HG03039 (cell line): ENCODE measurements at regions not wholly inside any gene's neighbourhood (a gene's known extent, or its start where the extent isn't known, plus 50 kb on each side); places are given as distances from the start of the nearest gene placed in this dataset.
"Not testable (repeated sequence)": the region's sequence is repeated elsewhere in the genome, so short reads cannot be mapped to it uniquely, and the experiment has no call there.

ENCODE experiments used
- ATAC-seq: cut with Tn5 transposase; IDR thresholded peaks from one replicate; pipeline ENCODE4 v1.9.1; 2021; ENCODE audit warnings: mild to moderate bottlenecking, moderate library complexity; ENCODE audit not compliant: unreplicated experiment

DNA sequence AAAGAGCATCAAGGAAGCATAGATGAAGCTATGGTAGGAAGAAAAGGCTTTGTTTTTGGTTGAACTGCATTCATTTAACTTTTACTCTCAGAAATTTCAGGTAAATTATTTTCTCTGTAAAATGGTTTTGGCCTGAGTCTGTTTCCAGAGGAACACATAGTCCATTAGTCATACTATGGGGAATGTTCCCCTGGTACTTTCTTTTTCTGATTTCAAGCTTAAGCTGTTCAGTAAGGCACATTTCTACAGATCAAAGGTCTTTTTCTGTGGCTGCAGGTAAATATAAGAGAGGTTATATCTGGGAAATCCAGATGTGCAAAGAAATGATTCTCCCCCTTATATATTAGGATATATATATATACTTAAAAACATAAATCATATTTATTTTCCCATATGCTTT is 1744.4 kb upstream of the ADGRL3 start:
- ATAC-seq = no peak

DNA sequence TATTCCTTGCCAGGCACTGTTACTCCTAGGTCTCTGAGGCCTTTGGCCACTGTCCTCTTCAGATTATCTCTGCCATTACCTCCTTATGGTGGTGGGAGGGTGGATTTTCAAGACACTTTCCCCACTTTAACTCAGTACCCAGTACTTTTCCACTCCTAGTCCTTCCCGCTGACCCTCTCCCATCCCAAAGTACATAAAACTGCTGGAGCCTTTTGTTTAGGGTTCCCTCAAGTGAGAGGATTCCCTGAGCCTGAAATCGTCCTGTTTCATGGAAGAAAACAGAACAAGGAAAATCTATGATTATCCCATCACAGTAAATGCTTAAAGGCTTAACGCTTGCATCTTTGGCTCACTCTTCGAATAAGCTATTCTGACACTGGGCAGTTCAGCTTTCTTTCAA is 1742.5 kb upstream of the ADGRL3 start:
- ATAC-seq = no peak

DNA sequence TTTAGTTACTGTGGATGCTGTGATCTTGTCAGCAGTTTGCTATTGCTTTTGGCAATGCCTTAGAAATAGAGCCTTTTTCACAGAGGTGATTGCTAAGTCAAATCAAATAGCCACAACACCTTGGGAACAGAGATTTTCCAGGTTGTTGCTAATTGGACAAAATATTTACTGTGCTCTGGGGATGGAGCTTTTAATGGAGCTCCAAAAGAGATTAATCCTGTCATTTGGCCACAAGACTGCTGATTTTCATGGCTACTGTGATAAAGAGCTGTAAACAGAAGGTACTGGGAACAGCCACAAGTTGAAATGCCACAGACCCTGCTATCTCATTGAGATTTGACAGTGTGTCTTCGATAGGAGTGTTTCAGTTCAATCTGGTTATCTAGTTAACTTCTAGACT is 1715.2 kb upstream of the ADGRL3 start:
- no peak for ATAC-seq

GRCh38 chr4:59500103-59500502 is 1700.0 kb upstream of the ADGRL3 start:
- ATAC-seq = no peak

GRCh38 chr4:59503731-59504130 is 1696.4 kb upstream of the ADGRL3 start:
- no peak for ATAC-seq

- not testable (repeated sequence) for ATAC-seq
Measured at GRCh38 chr4:59511809-59512208, 1688.3 kb upstream of the ADGRL3 start.

DNA sequence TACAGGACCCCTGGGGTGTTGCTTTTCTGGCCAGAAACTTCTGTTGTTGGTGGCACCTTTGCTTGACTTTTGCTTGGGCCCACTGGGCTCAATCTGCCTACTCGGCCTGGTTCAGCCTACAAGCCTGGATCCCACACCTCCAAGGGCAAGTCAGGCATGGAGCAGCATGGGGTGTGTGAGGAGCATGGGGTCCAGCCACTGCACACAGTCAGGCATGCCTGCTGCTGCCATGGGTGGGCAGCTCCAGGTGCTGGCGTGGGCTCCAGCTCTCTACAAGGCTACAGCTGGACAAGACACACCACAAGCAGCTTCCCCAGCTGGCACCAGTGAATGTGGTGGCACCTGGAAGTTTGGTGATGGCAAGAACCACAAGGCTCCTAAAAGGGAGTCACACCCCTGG is 1683.1 kb upstream of the ADGRL3 start:
- no peak for ATAC-seq

DNA sequence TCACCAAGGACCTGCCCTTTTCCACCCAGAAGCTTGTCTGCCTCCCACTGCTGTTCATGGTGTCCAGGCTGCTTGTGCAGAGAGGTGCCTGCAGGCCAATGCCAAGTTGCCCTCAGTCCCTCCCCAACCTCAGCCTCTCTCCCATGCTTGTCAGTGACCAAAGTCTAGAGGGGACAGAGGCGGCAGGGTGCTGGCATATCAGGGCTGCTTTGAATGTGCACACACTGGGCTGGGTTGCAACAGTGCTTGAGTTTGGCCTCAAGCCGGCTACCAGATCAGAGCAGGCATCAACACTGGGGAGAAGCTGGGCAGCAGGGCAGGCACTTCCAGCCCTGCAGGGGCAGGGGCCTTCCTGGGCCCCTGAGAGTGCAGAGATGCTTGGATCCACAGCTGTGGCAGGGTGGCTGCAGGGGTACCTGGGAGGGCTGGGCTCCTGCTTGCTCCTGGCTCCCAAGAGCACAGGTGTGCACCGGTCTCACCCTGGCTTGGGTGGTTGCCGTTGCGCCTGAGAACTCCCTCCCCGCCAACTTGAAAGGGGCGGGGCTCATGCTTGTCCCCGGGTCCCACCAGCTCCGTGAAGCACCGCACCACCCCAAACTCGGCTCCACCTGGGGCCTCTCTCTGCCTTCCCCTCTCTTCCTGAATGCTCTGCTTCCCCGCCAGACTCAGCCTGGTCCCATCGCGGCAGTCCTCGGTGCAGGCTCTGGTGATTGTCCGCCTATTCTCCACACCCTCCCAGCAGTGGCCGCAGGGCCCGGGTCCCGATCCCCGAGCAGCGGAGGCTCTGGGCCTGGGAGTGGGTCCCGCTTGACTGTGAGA is 1681.9 kb upstream of the ADGRL3 start:
- no peak for ATAC-seq

- no peak for ATAC-seq
Measured at GRCh38 chr4:59525885-59526284, 1674.2 kb upstream of the ADGRL3 start.

- no peak for ATAC-seq
Measured at GRCh38 chr4:59535541-59535940, 1664.6 kb upstream of the ADGRL3 start.

DNA sequence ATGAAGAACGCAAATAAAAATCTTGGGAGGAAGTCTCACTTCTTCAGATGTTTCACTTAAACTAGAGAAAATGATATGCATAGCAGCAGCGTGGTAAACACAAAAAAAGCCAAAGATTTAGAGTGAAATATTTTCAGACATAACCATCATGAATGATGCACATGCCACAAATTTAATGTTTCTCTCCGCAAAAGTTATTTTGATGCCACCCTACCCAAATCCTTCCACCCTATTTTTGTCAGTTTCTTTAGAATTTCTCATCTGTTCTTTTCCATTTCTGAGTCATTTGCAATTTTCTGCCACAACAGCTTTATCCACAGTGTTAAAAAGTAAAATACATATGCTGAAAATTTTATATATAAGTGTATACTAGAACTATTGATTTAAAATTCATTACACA is 1663.7 kb upstream of the ADGRL3 start:
- ATAC-seq = no peak

GRCh38 chr4:59537246-59537886 is 1662.8 kb upstream of the ADGRL3 start:
- ATAC-seq = no peak

- ATAC-seq = no peak
Measured at GRCh38 chr4:59539401-59539800, 1660.7 kb upstream of the ADGRL3 start.

- no peak for ATAC-seq
Measured at GRCh38 chr4:59540311-59540710, 1659.8 kb upstream of the ADGRL3 start.

- peak; percentile 96 for ATAC-seq
Measured at GRCh38 chr4:59553063-59553720, 1646.9 kb upstream of the ADGRL3 start.

DNA sequence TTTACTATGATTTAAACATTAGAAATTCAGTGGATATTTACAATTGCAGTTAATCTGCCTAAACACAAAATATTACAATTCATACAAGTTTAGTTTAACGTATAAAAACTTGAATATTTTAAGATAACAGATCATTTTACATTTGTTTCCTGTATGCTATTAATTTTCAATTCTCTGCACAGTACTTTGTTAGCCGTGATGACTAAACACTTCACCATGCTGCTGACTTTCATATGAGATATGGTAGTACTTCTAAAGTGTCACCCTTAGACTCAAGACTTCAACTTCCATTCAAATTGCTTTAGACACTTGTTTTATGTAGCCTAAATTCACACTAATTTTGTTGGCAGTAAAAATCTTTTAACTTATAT is 1646.4 kb upstream of the ADGRL3 start:
- no peak for ATAC-seq

- not testable (repeated sequence) for ATAC-seq
Measured at GRCh38 chr4:59556191-59556590, 1643.9 kb upstream of the ADGRL3 start.

- ATAC-seq = not testable (repeated sequence)
Measured at GRCh38 chr4:59560141-59560648, 1639.9 kb upstream of the ADGRL3 start.

- no peak for ATAC-seq
Measured at GRCh38 chr4:59565836-59566235, 1634.3 kb upstream of the ADGRL3 start.

DNA sequence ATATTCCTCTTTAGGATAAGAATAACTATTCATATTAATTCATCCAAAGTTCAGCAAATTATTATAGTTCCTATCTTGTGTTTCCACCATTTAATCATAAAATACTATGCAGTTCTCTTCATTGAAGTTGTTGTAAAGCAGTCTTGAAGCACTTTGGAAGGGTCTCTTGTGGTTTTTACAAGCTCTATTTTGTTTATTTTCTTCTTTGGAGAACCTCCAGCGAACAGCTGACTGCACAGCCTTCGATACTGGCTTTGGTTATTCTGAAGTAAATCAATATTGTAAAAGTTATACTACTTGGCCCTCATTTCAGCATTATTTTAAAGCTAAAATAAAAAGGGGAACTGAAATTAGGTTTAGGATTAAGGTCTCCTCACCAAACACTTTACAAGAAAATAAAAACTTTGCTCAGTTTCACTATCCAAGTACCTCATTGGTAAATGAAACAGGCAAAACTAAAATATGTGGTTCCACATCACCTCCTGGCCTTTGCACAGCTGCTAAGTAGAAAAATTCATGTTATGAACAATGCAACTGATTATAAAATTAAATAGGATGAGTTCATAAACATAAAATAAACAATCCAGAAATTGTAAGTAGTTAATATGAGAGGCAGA is 1629.2 kb upstream of the ADGRL3 start:
- peak; percentile 69 for ATAC-seq

DNA sequence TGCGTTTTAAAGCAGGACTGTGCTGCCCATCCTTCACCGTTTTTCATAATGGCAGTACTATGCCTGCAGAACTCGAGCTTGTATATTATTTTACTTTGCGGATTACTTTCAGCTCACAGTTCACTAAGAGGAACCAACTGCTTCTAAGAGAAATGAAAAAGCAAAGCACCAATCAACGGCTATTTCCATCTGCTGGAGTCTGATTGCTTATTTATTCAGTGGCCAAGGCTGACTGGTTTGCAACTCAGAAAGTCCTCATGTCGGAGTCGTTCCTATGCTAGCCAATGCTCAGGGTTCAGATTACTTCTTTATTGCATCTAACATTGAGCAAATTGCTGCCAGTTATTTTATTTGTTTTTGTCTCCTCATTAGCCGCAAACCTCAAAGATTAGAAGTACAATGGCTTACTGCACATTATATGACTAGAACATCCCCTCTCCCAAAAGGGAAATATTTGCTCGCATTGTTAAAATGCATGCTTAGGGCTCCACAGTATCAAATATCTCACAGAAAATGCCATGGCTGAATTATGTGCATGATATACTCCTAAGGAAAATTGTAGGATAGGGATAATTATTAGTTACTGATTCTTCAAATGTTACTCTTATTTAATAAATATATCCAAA is 1628.2 kb upstream of the ADGRL3 start:
- no peak for ATAC-seq
